Gastrocnemius medialis (tissue), 4 donors: ENCODE measurements at regions not wholly inside any gene's neighbourhood (a gene's known extent, or its start where the extent isn't known, plus 50 kb on each side); places are given as distances from the start of the nearest gene placed in this dataset.

Source experiments
- CTCF ChIP-seq, 5 experiments: fragments of 450-650 bp in 3 of 5; fragments of 200-600 bp in 2 of 5; sonication (generic) in 2 of 5; IDR thresholded peaks in 4 of 5; conservative IDR thresholded peaks in 1 of 5; 1 replicate in 4 of 5; 2 replicates in 1 of 5; pipeline ENCODE4 v1.5.1; 2016 to 2019; ENCODE audit warnings: antibody characterized with exemption in 5 of 5, mild to moderate bottlenecking in 3 of 5, moderate library complexity in 3 of 5
- POLR2A ChIP-seq, 2 donors: fragments of 450-650 bp; IDR thresholded peaks; one replicate each; pipeline ENCODE4 v1.6.1; 2017; ENCODE audit warnings: antibody characterized with exemption in 2 of 2, mild to moderate bottlenecking in 2 of 2, moderate library complexity in 2 of 2

GRCh38 chr9:30584559-30584958 is 1799.9 kb upstream of the ACO1 start:
- TF ChIP-seq CTCF (IDR thresholded peaks at IDR 0.05 in 4 of 5, conservative IDR thresholded peaks at IDR 0.05 in 1 of 5), result no peak
- no peak for TF ChIP-seq POLR2A (IDR thresholded peaks at IDR 0.05)
